ENCODE measurements at regions not wholly inside any gene's neighbourhood (a gene's known extent, or its start where the extent isn't known, plus 50 kb on each side); places are given as distances from the start of the nearest gene placed in this dataset.

DNA sequence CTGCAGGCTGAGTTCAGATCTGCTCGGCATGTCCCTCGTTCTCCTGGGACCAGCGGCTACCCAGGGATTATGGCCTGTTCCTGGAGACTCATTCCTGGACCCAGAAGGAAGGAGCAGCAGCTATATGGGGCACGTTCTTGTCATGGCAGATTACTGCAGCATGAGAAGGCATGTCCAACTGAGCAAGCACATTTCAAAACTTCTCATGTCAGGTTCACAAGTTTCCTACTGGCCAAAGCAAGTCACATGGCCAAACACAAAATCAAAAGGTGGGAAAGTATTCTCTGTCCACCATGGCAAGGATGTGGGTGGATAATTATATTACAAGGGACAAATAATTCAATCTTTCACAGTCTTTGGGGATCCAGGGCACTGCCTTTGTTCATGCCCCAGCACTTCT lies 71.9 kb upstream of the C15orf39 start:
- Histone ChIP-seq H3K4me3 (ENCODE audit: low read depth, low read length) (no peak overlapping the region), H3K27ac (no peak overlapping the region), H3K27me3 (replicated peaks) (no peaks in the 10 kb centered on the region), H3K36me3 (replicated peaks) (no peaks in the 10 kb centered on the region)
- no peak for DNase-seq
- in situ Hi-C loops (cut with HindIII; ENCODE audit: low pct_ligation_motif_present, low sequenced_read_pairs), result no loop called here
- TF ChIP-seq, protein P1, sequence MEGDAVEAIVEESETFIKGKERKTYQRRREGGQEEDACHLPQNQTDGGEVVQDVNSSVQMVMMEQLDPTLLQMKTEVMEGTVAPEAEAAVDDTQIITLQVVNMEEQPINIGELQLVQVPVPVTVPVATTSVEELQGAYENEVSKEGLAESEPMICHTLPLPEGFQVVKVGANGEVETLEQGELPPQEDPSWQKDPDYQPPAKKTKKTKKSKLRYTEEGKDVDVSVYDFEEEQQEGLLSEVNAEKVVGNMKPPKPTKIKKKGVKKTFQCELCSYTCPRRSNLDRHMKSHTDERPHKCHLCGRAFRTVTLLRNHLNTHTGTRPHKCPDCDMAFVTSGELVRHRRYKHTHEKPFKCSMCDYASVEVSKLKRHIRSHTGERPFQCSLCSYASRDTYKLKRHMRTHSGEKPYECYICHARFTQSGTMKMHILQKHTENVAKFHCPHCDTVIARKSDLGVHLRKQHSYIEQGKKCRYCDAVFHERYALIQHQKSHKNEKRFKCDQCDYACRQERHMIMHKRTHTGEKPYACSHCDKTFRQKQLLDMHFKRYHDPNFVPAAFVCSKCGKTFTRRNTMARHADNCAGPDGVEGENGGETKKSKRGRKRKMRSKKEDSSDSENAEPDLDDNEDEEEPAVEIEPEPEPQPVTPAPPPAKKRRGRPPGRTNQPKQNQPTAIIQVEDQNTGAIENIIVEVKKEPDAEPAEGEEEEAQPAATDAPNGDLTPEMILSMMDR (IDR thresholded peaks at IDR 0.05; ENCODE audit: low read depth, low read length, missing control alignments), result no peak

GRCh38 chr15:75131269-75131643 lies 70.4 kb upstream of the C15orf39 start:
- in situ Hi-C loops (cut with HindIII; ENCODE audit: low pct_ligation_motif_present, low sequenced_read_pairs), result no loop called here
- TF ChIP-seq, protein P1 (IDR thresholded peaks at IDR 0.05; ENCODE audit: low read depth, low read length, missing control alignments), result no peak
- Histone ChIP-seq H3K27ac (no peak overlapping the region), H3K4me3 (ENCODE audit: low read depth, low read length) (no peak overlapping the region), H3K36me3 (replicated peaks) (no peaks in the 10 kb centered on the region), H3K27me3 (replicated peaks) (no peaks in the 10 kb centered on the region)
- no peak for DNase-seq

DNA sequence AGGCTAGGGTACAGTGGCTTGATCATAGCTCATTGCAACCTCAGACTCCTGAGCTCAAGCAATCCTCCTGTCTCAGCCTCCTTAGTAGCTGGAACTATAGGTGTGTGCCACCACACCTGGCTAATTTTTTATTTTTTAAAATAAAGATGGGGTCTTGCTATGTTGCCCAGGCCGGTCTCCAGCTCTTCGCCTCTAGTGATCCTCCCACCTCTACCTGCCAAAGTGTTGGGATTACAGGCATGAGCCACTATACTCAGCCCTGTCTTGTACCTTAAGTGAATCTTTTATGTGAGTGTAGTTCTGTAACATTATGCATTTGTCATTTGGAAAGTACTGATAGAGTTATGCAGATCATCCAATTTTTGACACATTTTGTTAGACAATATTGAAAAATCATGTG lies 66.9 kb upstream of the C15orf39 start:
- DNase-seq, result no peak
- Histone ChIP-seq H3K4me3 (ENCODE audit: low read depth, low read length) (no peak overlapping the region), H3K36me3 (replicated peaks) (no peaks in the 10 kb centered on the region), H3K27ac (no peak overlapping the region), H3K27me3 (replicated peaks) (no peaks in the 10 kb centered on the region)
- in situ Hi-C loops (cut with HindIII; ENCODE audit: low pct_ligation_motif_present, low sequenced_read_pairs), result no loop called here
- TF ChIP-seq, protein P1 (IDR thresholded peaks at IDR 0.05; ENCODE audit: low read depth, low read length, missing control alignments), result no peak

DNA sequence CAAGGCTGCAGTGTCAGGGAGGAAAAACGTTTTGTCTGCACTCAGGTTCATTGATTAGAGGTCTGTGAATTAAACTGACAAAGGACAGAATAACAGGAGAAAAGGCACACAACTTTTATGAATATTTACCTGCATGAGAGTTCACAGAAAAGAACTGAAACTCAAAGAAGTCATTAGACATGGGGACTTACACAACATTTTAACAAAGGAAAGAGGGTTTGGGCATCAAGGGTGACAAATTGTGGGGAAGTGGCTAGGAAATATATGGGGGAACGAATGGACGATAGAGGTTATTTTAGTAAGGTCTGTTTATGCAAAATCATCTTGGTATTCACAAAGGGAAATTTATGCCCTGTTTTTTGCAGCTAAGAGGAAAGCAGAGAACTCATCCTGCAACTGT lies 65.6 kb upstream of the C15orf39 start:
- in situ Hi-C loops (cut with HindIII; ENCODE audit: low pct_ligation_motif_present, low sequenced_read_pairs), result no loop called here
- TF ChIP-seq, protein P1 (IDR thresholded peaks at IDR 0.05; ENCODE audit: low read depth, low read length, missing control alignments), result no peak
- DNase-seq, result no peak

DNA sequence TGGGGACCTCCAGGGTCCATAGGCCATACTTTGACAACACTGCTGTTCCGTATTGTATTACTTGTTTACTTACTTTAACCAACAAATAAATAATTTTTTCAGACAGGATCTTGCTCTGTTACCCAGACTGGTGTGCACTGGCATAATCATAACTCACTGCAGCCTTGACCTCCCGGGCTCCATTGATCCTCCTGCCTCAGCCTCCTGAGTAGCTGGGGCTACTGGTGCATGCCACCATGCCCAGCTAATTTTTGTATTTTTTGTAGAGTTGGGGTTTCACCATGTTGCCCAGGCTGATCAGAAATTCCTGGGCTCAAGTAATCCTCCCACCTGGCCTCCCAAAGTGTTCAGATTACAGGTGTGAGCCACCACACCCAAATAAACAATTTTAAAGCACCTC lies 64.9 kb upstream of the C15orf39 start:
- no peaks in the 10 kb centered on the region for H3K36me3 ChIP-seq (replicated peaks)
- DNase-seq, result no peak
- no peaks in the 10 kb centered on the region for H3K27me3 ChIP-seq (replicated peaks)
- no peak overlapping the region for H3K4me3 ChIP-seq (ENCODE audit: low read depth, low read length)
- H3K27ac ChIP-seq, result no peak overlapping the region
- TF ChIP-seq, protein P1 (IDR thresholded peaks at IDR 0.05; ENCODE audit: low read depth, low read length, missing control alignments), result no peak
- in situ Hi-C loops (cut with HindIII; ENCODE audit: low pct_ligation_motif_present, low sequenced_read_pairs), result no loop called here

More for the DNA sequence above, 65.6 kb upstream of the C15orf39 start:
- no peak overlapping the region for H3K27ac ChIP-seq
- H3K27me3 ChIP-seq (replicated peaks), result no peaks in the 10 kb centered on the region
- no peak overlapping the region for H3K4me3 ChIP-seq (ENCODE audit: low read depth, low read length)
- H3K36me3 ChIP-seq (replicated peaks), result no peaks in the 10 kb centered on the region
